ENCODE measurements at regions not wholly inside any gene's neighbourhood (a gene's known extent, or its start where the extent isn't known, plus 50 kb on each side); places are given as distances from the start of the nearest gene placed in this dataset.

DNA sequence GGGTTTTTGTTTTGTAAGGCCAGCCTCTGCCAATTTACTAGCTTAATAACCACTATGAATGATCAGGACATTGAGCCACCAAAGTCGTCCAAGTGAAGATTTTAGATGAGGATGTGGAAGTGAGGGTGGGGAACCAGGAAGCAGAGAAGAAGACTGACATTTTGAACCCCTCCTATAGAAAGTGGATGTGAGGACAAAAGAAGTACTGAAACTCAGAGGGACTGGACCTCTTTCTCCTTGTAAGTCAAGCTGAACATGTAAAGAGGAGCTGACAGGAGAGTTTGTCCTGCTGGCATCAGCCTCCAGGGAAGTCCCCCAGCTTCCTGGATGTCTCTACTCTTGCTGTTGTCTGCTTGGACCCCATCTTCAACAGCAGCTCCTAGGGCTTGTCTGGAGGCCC, 338.2 kb upstream of the NCAM1 start:
- no peak for TF ChIP-seq ZNF416 (CRISPR knock-in tag; IDR thresholded peaks at IDR 0.05)
- TF ChIP-seq, protein P1, sequence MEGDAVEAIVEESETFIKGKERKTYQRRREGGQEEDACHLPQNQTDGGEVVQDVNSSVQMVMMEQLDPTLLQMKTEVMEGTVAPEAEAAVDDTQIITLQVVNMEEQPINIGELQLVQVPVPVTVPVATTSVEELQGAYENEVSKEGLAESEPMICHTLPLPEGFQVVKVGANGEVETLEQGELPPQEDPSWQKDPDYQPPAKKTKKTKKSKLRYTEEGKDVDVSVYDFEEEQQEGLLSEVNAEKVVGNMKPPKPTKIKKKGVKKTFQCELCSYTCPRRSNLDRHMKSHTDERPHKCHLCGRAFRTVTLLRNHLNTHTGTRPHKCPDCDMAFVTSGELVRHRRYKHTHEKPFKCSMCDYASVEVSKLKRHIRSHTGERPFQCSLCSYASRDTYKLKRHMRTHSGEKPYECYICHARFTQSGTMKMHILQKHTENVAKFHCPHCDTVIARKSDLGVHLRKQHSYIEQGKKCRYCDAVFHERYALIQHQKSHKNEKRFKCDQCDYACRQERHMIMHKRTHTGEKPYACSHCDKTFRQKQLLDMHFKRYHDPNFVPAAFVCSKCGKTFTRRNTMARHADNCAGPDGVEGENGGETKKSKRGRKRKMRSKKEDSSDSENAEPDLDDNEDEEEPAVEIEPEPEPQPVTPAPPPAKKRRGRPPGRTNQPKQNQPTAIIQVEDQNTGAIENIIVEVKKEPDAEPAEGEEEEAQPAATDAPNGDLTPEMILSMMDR (IDR thresholded peaks at IDR 0.05), result no peak
- TF ChIP-seq, protein P2, sequence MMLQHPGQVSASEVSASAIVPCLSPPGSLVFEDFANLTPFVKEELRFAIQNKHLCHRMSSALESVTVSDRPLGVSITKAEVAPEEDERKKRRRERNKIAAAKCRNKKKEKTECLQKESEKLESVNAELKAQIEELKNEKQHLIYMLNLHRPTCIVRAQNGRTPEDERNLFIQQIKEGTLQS (CRISPR knock-in tag; conservative IDR thresholded peaks at IDR 0.05), result no peak

Data from WTC11 (cell line).